Gastroesophageal sphincter (tissue), 4 donors: ENCODE measurements at regions not wholly inside any gene's neighbourhood (a gene's known extent, or its start where the extent isn't known, plus 50 kb on each side); places are given as distances from the start of the nearest gene placed in this dataset.

Source experiments
- ATAC-seq: fragments of 150-250 bp; one replicate; pipeline ENCODE4 v1.9.1; 2016; ENCODE audit warnings: mild to moderate bottlenecking, moderate library complexity
- H3K27ac ChIP-seq, 4 donors: fragments of 200-600 bp; sonication (generic) in 3 of 4; 1 replicate in 3 of 4; 2 replicates in 1 of 4; pipeline ENCODE4 v1.5.1; 2016 to 2019
- H3K27me3 ChIP-seq: fragments of 200-600 bp; sonication (generic); one replicate; pipeline ENCODE4 v1.5.1; 2019
- H3K36me3 ChIP-seq, 2 donors: fragments of 200-600 bp; sonication (generic); one replicate each; pipeline ENCODE4 v1.5.1; 2019; ENCODE audit warnings: control low read depth in 1 of 2
- H3K4me1 ChIP-seq, 3 donors: fragments of 200-600 bp; sonication (generic); 1 replicate in 2 of 3; 2 replicates in 1 of 3; pipeline ENCODE4 v1.5.1; 2016 to 2019; ENCODE audit warnings: control low read depth in 2 of 3
- H3K4me3 ChIP-seq, 2 donors: fragments of 200-600 bp; sonication (generic); one replicate each; pipeline ENCODE4 v1.5.1; 2019; ENCODE audit warnings: mild to moderate bottlenecking in 1 of 2, moderate library complexity in 1 of 2
- H3K9me3 ChIP-seq, 3 donors: fragments of 200-600 bp; sonication (generic); one replicate each; pipeline ENCODE4 v1.5.1; 2017 to 2019; ENCODE audit warnings: control low read depth in 2 of 3
- EP300 ChIP-seq: sonication (generic); formaldehyde crosslinking; IDR thresholded peaks from one replicate; pipeline ENCODE4 v1.6.1; 2017; ENCODE audit warnings: antibody characterized with exemption, mild to moderate bottlenecking
- POLR2A ChIP-seq, 2 donors: fragments of 450-650 bp; IDR thresholded peaks; one replicate each; pipeline ENCODE4 v1.6.1; 2017; ENCODE audit warnings: antibody characterized with exemption in 2 of 2, mild to moderate bottlenecking in 2 of 2, moderate library complexity in 1 of 2
- POLR2AphosphoS5 ChIP-seq: sonication (generic); formaldehyde crosslinking; IDR thresholded peaks from one replicate; pipeline ENCODE4 v1.6.1; 2017; ENCODE audit warnings: antibody characterized with exemption
- WGBS, 2 donors: methylation state at CpG; one replicate each; pipeline ENCODE4 v1.1.5; 2018; ENCODE audit warnings: low coverage in 1 of 2; 5-methylcytosine and 5-hydroxymethylcytosine counted together
- TF ChIP-seq, protein P1 (sequence below), 4 experiments: fragments of 200-600 bp in 2 of 4; fragments of 450-650 bp in 2 of 4; sonication (generic) in 1 of 4; IDR thresholded peaks; one replicate each; pipeline ENCODE4 v1.5.1; 2017 to 2019; ENCODE audit warnings: antibody characterized with exemption in 4 of 4, mild to moderate bottlenecking in 2 of 4, moderate library complexity in 2 of 4

DNA sequence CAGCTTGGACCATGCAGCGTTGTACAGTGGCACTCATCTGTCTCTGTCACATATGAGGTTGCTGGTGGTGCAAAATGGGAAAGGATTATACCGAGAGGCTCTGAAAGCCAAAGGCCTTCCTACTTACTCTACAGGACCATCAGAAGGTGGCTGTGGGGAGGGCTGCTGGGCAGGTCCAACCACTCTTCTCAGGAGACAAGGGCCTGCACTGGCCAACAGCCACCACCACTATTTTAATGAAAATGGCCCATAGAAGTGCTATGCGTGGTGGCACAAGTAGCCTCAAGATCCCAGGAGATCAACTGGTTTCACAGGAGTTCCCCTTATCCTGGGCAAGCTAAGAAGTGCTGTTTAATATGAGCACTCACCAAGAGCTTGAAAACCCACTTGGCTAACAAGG is 52.3 kb downstream of the MRPL57 start:
- Histone ChIP-seq H3K4me1 (no peaks in the 10 kb centered on the region), H3K36me3 (no peaks in the 10 kb centered on the region), H3K4me3 (no peak overlapping the region), H3K27me3 (no peaks in the 10 kb centered on the region), H3K9me3 (no peaks in the 10 kb centered on the region), H3K27ac (no peak overlapping the region)
- ATAC-seq: no peak
- WGBS, 2 donors: 83 to 86% methylated on average over 1 to 2 of the region's 3 CpGs
- TF ChIP-seq EP300: no peak
- TF ChIP-seq POLR2AphosphoS5: no peak
- TF ChIP-seq POLR2A (IDR thresholded peaks at IDR 0.05): no peak
- TF ChIP-seq, protein P1, sequence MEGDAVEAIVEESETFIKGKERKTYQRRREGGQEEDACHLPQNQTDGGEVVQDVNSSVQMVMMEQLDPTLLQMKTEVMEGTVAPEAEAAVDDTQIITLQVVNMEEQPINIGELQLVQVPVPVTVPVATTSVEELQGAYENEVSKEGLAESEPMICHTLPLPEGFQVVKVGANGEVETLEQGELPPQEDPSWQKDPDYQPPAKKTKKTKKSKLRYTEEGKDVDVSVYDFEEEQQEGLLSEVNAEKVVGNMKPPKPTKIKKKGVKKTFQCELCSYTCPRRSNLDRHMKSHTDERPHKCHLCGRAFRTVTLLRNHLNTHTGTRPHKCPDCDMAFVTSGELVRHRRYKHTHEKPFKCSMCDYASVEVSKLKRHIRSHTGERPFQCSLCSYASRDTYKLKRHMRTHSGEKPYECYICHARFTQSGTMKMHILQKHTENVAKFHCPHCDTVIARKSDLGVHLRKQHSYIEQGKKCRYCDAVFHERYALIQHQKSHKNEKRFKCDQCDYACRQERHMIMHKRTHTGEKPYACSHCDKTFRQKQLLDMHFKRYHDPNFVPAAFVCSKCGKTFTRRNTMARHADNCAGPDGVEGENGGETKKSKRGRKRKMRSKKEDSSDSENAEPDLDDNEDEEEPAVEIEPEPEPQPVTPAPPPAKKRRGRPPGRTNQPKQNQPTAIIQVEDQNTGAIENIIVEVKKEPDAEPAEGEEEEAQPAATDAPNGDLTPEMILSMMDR (IDR thresholded peaks at IDR 0.05): no peak

DNA sequence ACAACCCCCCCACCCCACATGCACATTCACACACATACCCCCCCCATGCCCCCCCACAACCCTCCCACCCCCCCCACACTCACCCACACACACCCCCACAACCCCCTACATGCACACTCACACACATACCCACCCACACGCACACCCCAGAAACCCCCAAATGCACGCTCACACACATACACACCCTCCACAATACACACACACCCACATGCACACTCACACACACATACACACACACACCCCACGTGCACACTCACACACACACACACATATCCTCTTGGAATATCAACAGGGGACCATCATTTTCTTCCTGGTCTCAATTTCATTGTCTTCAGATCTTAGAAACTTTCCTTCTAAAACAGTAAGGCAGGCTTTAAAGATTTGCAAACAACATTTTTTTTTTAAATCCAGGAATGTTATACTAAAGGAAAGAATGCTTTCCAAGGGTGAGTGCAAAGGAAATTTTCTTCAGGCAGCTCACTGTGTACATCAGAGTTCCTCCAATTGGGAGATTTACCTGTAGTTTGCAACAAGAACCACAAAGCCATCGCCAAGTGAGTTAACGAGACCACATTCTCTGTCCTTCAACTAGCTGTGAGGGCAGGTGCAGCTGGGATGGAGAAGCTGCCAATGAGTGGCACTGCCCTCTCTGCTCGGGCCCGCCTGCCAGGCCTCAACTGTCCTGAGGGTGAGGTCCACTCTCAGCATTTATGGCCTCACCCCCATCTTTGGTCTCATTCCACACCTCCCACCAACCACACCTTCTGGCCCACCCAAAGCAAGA is 53.0 kb downstream of the MRPL57 start:
- TF ChIP-seq EP300: no peak
- TF ChIP-seq POLR2AphosphoS5: no peak
- TF ChIP-seq, protein P1 (IDR thresholded peaks at IDR 0.05): no peak
- no peak for TF ChIP-seq POLR2A (IDR thresholded peaks at IDR 0.05)
- Histone ChIP-seq H3K27ac (no peak overlapping the region), H3K27me3 (no peaks in the 10 kb centered on the region), H3K9me3 (no peaks in the 10 kb centered on the region), H3K4me1 (no peaks in the 10 kb centered on the region), H3K4me3 (no peak overlapping the region), H3K36me3 (no peaks in the 10 kb centered on the region)
- WGBS, 2 donors: 40 to 88% methylated on average over 1 to 4 of the region's 7 CpGs
- ATAC-seq: no peak

DNA sequence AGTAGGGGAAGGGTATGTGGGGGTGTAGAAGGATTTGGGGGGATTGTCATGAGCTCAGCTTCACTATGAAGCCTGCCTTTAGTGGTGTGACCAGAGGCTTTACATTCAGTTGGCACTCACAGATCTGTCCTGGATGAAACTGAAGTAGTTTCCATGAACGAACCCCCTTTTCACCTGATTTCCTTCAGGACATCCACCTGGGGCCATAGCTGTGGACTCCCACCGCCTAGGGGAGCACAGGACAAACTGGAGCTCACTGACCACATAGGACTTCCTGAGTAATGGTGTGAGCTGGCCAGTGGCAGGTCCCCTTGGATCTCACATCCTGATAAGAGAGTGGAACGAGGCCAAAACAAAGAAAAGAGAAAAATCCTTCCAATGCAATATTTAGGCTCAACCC is 54.1 kb downstream of the MRPL57 start:
- Histone ChIP-seq H3K9me3 (no peaks in the 10 kb centered on the region), H3K27ac (no peak overlapping the region), H3K27me3 (peaks cover 5% of the 10 kb centered on the region), H3K4me1 (no peaks in the 10 kb centered on the region), H3K4me3 (no peak overlapping the region), H3K36me3 (no peaks in the 10 kb centered on the region)
- WGBS, 2 donors: 69% methylated on average over 3 of the region's 3 CpGs; no CpG with 5 or more reads in 1 of the 2 donors
- no peak for ATAC-seq
- TF ChIP-seq, protein P1 (IDR thresholded peaks at IDR 0.05): no peak
- no peak for TF ChIP-seq POLR2A (IDR thresholded peaks at IDR 0.05)
- no peak for TF ChIP-seq POLR2AphosphoS5
- no peak for TF ChIP-seq EP300

DNA sequence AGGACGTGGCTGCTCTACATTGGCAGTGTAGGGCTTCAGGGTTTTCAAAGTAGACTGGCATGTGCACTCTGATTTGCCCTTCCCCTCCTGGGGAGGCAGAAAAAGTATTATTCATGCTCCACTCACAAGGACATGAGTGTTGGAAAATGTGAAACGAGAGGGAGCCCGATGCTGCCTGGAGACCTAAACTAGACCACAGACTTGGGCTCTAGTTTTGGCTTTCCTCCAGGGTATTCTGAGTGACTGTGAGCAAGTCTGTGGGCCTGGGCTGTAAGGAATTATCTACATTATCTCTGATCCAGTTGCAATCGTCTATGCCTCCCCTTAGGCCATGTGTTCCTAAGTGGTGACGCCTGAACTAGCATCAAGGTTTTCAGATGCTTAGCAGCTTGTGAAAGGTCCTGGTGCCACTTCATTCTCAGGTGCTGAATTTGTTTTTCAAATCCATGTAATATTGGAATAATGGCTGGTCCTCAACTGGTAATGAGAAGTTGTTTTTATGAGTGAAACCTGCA is 55.0 kb downstream of the MRPL57 start:
- Histone ChIP-seq H3K27me3 (peaks cover 5% of the 10 kb centered on the region), H3K27ac (no peak overlapping the region), H3K4me3 (no peak overlapping the region), H3K4me1 (no peaks in the 10 kb centered on the region), H3K36me3 (no peaks in the 10 kb centered on the region), H3K9me3 (no peaks in the 10 kb centered on the region)
- TF ChIP-seq POLR2AphosphoS5 (no peak), EP300 (no peak), POLR2A (IDR thresholded peaks at IDR 0.05) (no peak)
- TF ChIP-seq, protein P1 (IDR thresholded peaks at IDR 0.05): no peak
- ATAC-seq: no peak
- 70 to 78% methylated on average over 3 to 4 of the region's 5 CpGs for WGBS, 2 donors

DNA sequence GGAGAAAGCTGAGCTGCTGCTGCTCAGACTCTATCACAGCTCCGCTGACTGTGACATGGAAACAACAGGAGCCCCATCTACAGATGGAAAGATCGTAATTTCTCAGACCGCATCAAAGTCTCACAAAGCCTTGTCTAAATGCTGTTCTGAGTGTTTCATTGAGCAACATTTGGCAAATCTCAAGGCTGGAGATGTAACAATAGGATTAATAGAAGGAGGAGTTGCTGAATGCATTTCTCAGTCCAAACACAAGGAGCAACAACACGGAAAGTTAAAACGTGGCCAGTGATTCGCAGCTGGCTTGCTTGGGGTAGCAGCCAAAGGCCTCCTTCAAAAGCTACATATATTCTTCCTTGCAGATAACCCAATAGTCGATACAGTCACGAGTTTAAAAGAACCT is 55.7 kb downstream of the MRPL57 start:
- H3K4me3 ChIP-seq: peak overlapping the region in 1 of 2 donors; percentile 14
- ATAC-seq: peak; percentile 86
- WGBS, 2 donors: 40 to 50% methylated on average over 6 to 8 of the region's 8 CpGs
- TF ChIP-seq POLR2A (IDR thresholded peaks at IDR 0.05): no peak
- no peak for TF ChIP-seq EP300
- TF ChIP-seq POLR2AphosphoS5: no peak
- TF ChIP-seq, protein P1 (IDR thresholded peaks at IDR 0.05): no peak
- no peaks in the 10 kb centered on the region for H3K4me1 ChIP-seq
- H3K27me3 ChIP-seq: peaks cover 5% of the 10 kb centered on the region
- H3K9me3 ChIP-seq: no peaks in the 10 kb centered on the region
- peak overlapping the region in 2 of 4 donors; percentile 37 to 46 for H3K27ac ChIP-seq
- no peaks in the 10 kb centered on the region for H3K36me3 ChIP-seq
